ENCODE measurements at regions not wholly inside any gene's neighbourhood (a gene's known extent, or its start where the extent isn't known, plus 50 kb on each side); places are given as distances from the start of the nearest gene placed in this dataset.

DNA sequence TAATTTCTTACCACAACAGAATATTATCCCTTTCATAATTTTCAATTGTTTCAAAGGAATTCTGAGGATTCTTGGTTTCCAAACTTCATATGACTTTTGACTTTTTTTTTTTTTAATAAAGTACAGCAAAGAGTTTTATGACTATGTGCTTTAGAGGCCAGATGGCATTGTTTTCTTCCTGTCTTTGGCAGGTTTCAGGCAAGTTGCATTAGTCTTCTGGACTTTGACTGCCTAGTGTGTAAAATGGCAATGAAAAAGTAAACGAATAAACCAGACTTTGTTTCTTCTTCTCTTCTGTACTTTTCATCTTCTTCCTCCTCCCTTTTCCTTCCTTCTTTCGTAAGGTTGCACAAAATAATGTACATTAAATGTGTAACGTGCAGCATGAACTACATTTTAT lies 172.6 kb upstream of the RBFOX1 start:
- TF ChIP-seq, protein P1, sequence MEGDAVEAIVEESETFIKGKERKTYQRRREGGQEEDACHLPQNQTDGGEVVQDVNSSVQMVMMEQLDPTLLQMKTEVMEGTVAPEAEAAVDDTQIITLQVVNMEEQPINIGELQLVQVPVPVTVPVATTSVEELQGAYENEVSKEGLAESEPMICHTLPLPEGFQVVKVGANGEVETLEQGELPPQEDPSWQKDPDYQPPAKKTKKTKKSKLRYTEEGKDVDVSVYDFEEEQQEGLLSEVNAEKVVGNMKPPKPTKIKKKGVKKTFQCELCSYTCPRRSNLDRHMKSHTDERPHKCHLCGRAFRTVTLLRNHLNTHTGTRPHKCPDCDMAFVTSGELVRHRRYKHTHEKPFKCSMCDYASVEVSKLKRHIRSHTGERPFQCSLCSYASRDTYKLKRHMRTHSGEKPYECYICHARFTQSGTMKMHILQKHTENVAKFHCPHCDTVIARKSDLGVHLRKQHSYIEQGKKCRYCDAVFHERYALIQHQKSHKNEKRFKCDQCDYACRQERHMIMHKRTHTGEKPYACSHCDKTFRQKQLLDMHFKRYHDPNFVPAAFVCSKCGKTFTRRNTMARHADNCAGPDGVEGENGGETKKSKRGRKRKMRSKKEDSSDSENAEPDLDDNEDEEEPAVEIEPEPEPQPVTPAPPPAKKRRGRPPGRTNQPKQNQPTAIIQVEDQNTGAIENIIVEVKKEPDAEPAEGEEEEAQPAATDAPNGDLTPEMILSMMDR (IDR thresholded peaks at IDR 0.05): no peak
- TF ChIP-seq POLR2A (IDR thresholded peaks at IDR 0.05) (no peak), POLR2AphosphoS5 (IDR thresholded peaks at IDR 0.05) (no peak)
